Mesenchymal stem cell (in vitro differentiated cells and primary cell): ENCODE measurements at regions not wholly inside any gene's neighbourhood (a gene's known extent, or its start where the extent isn't known, plus 50 kb on each side); places are given as distances from the start of the nearest gene placed in this dataset.
"Not testable (repeated sequence)": the region's sequence is repeated elsewhere in the genome, so short reads cannot be mapped to it uniquely, and the experiment has no call there.

Experiments
- DNase-seq: peaks from one replicate; pipeline ENCODE4 v3.0.0-alpha.2; 2013
- H2AFZ ChIP-seq: one replicate; pipeline ENCODE4 v1.6.1; 2013; ENCODE audit warnings: low read depth, mild to moderate bottlenecking, control low read depth, inconsistent platforms, low read length, moderate library complexity
- H2AK5ac ChIP-seq: 2 replicates; pipeline ENCODE4 v1.6.1; 2013; ENCODE audit warnings: low read length, moderate library complexity, mild to moderate bottlenecking, inconsistent platforms; ENCODE audit not compliant: severe bottlenecking
- H2BK120ac ChIP-seq: one replicate; pipeline ENCODE4 v1.6.1; 2013; ENCODE audit warnings: low read depth, mild to moderate bottlenecking, inconsistent platforms, low read length, moderate library complexity
- H2BK12ac ChIP-seq, 2 experiments: one replicate each; pipeline ENCODE4 v1.6.1; 2013; ENCODE audit warnings: inconsistent platforms in 2 of 2, low read length in 2 of 2, mild to moderate bottlenecking in 2 of 2, moderate library complexity in 2 of 2, control low read depth in 1 of 2
- H2BK15ac ChIP-seq: one replicate; pipeline ENCODE4 v1.6.1; 2013; ENCODE audit warnings: mild to moderate bottlenecking, low read depth, inconsistent platforms; ENCODE audit not compliant: poor library complexity, severe bottlenecking
- H2BK5ac ChIP-seq: 2 replicates; pipeline ENCODE4 v1.6.1; 2013; ENCODE audit warnings: low read depth, mild to moderate bottlenecking, low read length, control low read depth, inconsistent platforms; ENCODE audit not compliant: poor library complexity, severe bottlenecking
- H3K14ac ChIP-seq, 2 experiments: one replicate each; pipeline ENCODE4 v1.6.1; 2013; ENCODE audit warnings: inconsistent platforms in 2 of 2, low read length in 2 of 2, control low read depth in 1 of 2, mild to moderate bottlenecking in 1 of 2, moderate library complexity in 1 of 2
- H3K18ac ChIP-seq, 2 experiments: one replicate each; pipeline ENCODE4 v1.6.1; 2013; ENCODE audit warnings: inconsistent platforms in 2 of 2, low read length in 2 of 2, control low read depth in 1 of 2, low read depth in 1 of 2, mild to moderate bottlenecking in 1 of 2
- H3K23ac ChIP-seq, 2 experiments: one replicate each; pipeline ENCODE4 v1.6.1; 2013; ENCODE audit warnings: inconsistent platforms in 2 of 2, low read length in 2 of 2, mild to moderate bottlenecking in 2 of 2, moderate library complexity in 2 of 2, control low read depth in 1 of 2
- H3K27ac ChIP-seq: 2 replicates; pipeline ENCODE4 v1.5.1; 2013; ENCODE audit warnings: mild to moderate bottlenecking, moderate library complexity, low read length, control low read depth, inconsistent platforms; ENCODE audit not compliant: poor library complexity, severe bottlenecking
- H3K27me3 ChIP-seq, 2 experiments: 2 replicates each; pipeline versions ENCODE4 v1.6.1 to v1.7.0; 2013; ENCODE audit warnings: low read length in 2 of 2, mild to moderate bottlenecking in 2 of 2, moderate library complexity in 2 of 2, control low read depth in 1 of 2, inconsistent platforms in 1 of 2; ENCODE audit not compliant: control insufficient read depth in 1 of 2, insufficient read depth in 1 of 2
- H3K36me3 ChIP-seq, 2 experiments: 2 replicates each; pipeline versions ENCODE4 v1.6.1 to v1.7.0; 2013; ENCODE audit warnings: low read length in 2 of 2, control low read depth in 1 of 2, inconsistent platforms in 1 of 2, low read depth in 1 of 2, mild to moderate bottlenecking in 1 of 2; ENCODE audit not compliant: insufficient read depth in 2 of 2, control insufficient read depth in 1 of 2
- H3K4ac ChIP-seq, 2 experiments: one replicate each; pipeline ENCODE4 v1.6.1; 2013; ENCODE audit warnings: inconsistent platforms in 2 of 2, low read length in 2 of 2, mild to moderate bottlenecking in 2 of 2, moderate library complexity in 2 of 2, control low read depth in 1 of 2, low read depth in 1 of 2
- H3K4me1 ChIP-seq: 2 replicates; pipeline ENCODE4 v1.6.1; 2013; ENCODE audit warnings: low read depth, low read length, control low read depth; ENCODE audit not compliant: control insufficient read depth, insufficient read depth
- H3K4me2 ChIP-seq: 2 replicates; pipeline ENCODE4 v1.6.1; 2013; ENCODE audit warnings: low read length, mild to moderate bottlenecking, inconsistent platforms; ENCODE audit not compliant: poor library complexity, severe bottlenecking
- H3K4me3 ChIP-seq, 2 experiments: 2 replicates each; pipeline versions ENCODE4 v1.5.1 to v1.7.0; 2013; ENCODE audit warnings: low read length in 2 of 2, mild to moderate bottlenecking in 2 of 2, control low read depth in 1 of 2, low read depth in 1 of 2; ENCODE audit not compliant: insufficient read depth in 1 of 2
- H3K79me1 ChIP-seq: replicated peaks from 2 replicates; pipeline ENCODE4 v1.6.1; 2013; ENCODE audit warnings: mild to moderate bottlenecking, control low read depth, low read length, inconsistent platforms; ENCODE audit not compliant: poor library complexity, severe bottlenecking
- H3K9ac ChIP-seq: 2 replicates; pipeline ENCODE4 v1.7.0; 2013; ENCODE audit warnings: mild to moderate bottlenecking, low read length, moderate library complexity
- H3K9me3 ChIP-seq: 2 replicates; pipeline ENCODE4 v1.7.0; 2013; ENCODE audit warnings: mild to moderate bottlenecking, low read length; ENCODE audit not compliant: control insufficient read depth
- H4K8ac ChIP-seq: one replicate; pipeline ENCODE4 v1.6.1; 2013; ENCODE audit warnings: inconsistent platforms, mild to moderate bottlenecking, low read length, moderate library complexity
- H4K91ac ChIP-seq: one replicate; pipeline ENCODE4 v1.6.1; 2013; ENCODE audit warnings: mild to moderate bottlenecking, low read length, inconsistent platforms
- WGBS: methylation state at CpG from one replicate; pipeline ENCODE4 v1.1.7; 2013; ENCODE audit warnings: mixed read lengths; 5-methylcytosine and 5-hydroxymethylcytosine counted together

- no CpG with 5 or more reads among the region's 1 CpG for WGBS
- Histone ChIP-seq H3K79me1 (no peaks in the 10 kb centered on the region), H4K91ac (no peak overlapping the region), H3K4ac (no peak overlapping the region), H2BK120ac (no peak overlapping the region), H3K4me2 (no peak overlapping the region), H2BK5ac (no peak overlapping the region), H3K9ac (no peak overlapping the region), H3K4me1 (peaks cover 15% of the 10 kb centered on the region), H3K27ac (no peak overlapping the region), H3K18ac (no peak overlapping the region), H2BK12ac (no peak overlapping the region), H3K4me3 (no peak overlapping the region), H3K9me3 (no peaks in the 10 kb centered on the region), H4K8ac (no peak overlapping the region), H3K23ac (no peak overlapping the region), H3K27me3 (no peaks in the 10 kb centered on the region), H2AK5ac (no peak overlapping the region), H3K14ac (no peak overlapping the region), H3K36me3 (no peaks in the 10 kb centered on the region), H2BK15ac (no peak overlapping the region), H2AFZ (no peak overlapping the region)
- no peak for DNase-seq
Observed at GRCh38 chr11:134938212-134938611, 526.2 kb upstream of the B3GAT1 start.

GRCh38 chr11:134937193-134937592, 525.2 kb upstream of the B3GAT1 start:
- H3K23ac ChIP-seq, H3K79me1 ChIP-seq, H2AFZ ChIP-seq, H2BK120ac ChIP-seq, H3K14ac ChIP-seq, H3K4me2 ChIP-seq, H3K36me3 ChIP-seq, H4K8ac ChIP-seq, H2BK5ac ChIP-seq, H4K91ac ChIP-seq, H3K27ac ChIP-seq, DNase-seq, H3K9ac ChIP-seq, H3K18ac ChIP-seq, H2BK12ac ChIP-seq, H2AK5ac ChIP-seq, H3K9me3 ChIP-seq, H2BK15ac ChIP-seq, H3K4me3 ChIP-seq, H3K27me3 ChIP-seq, H3K4ac ChIP-seq: not testable (repeated sequence)
- H3K4me1 ChIP-seq: peaks cover 15% of the 10 kb centered on the region
- 88% methylated on average over 14 of the region's 14 CpGs for WGBS

- no peak overlapping the region for H2AK5ac ChIP-seq
- WGBS: 38% methylated on average over 3 of the region's 3 CpGs
- H3K4ac ChIP-seq: no peak overlapping the region
Observed at GRCh38 chr11:134932761-134933160, 520.7 kb upstream of the B3GAT1 start.

GRCh38 chr11:134925432-134925831, 513.4 kb upstream of the B3GAT1 start:
- Histone ChIP-seq H2BK5ac (no peak overlapping the region), H3K4me1 (no peaks in the 10 kb centered on the region), H2BK12ac (no peak overlapping the region), H2BK120ac (no peak overlapping the region), H3K4me3 (no peak overlapping the region), H2BK15ac (no peak overlapping the region), H4K8ac (no peak overlapping the region), H3K27me3 (peaks cover 0 to 2% of the 10 kb centered on the region in 2 experiments), H2AK5ac (no peak overlapping the region), H3K23ac (no peak overlapping the region), H3K14ac (no peak overlapping the region), H3K4ac (no peak overlapping the region), H3K9ac (no peak overlapping the region), H3K27ac (no peak overlapping the region), H3K4me2 (no peak overlapping the region), H3K36me3 (no peaks in the 10 kb centered on the region), H3K79me1 (no peaks in the 10 kb centered on the region), H3K18ac (no peak overlapping the region), H4K91ac (no peak overlapping the region), H2AFZ (no peak overlapping the region), H3K9me3 (no peaks in the 10 kb centered on the region)
- WGBS: 90% methylated on average over 3 of the region's 3 CpGs
- DNase-seq: no peak

More at GRCh38 chr11:134932761-134933160, 520.7 kb upstream of the B3GAT1 start:
- Histone ChIP-seq H4K91ac (no peak overlapping the region), H2AFZ (no peak overlapping the region), H3K4me3 (no peak overlapping the region), H3K4me2 (no peak overlapping the region), H2BK15ac (no peak overlapping the region), H3K27ac (no peak overlapping the region), H4K8ac (no peak overlapping the region), H2BK5ac (no peak overlapping the region), H3K18ac (no peak overlapping the region), H3K36me3 (no peaks in the 10 kb centered on the region), H3K23ac (no peak overlapping the region), H3K79me1 (no peaks in the 10 kb centered on the region), H3K27me3 (no peaks in the 10 kb centered on the region), H2BK120ac (no peak overlapping the region), H3K9ac (no peak overlapping the region), H3K14ac (no peak overlapping the region), H3K4me1 (peaks cover 2% of the 10 kb centered on the region), H3K9me3 (no peaks in the 10 kb centered on the region), H2BK12ac (no peak overlapping the region)
- no peak for DNase-seq
